ENCODE measurements at regions not wholly inside any gene's neighbourhood (a gene's known extent, or its start where the extent isn't known, plus 50 kb on each side); places are given as distances from the start of the nearest gene placed in this dataset.

GRCh38 chr3:117226932-117227331, 517.4 kb downstream of the TUSC7 start:
- TF ChIP-seq EZH2phosphoT487 (IDR thresholded peaks at IDR 0.05; ENCODE audit: borderline replicate concordance, low read length): no peak
- TF ChIP-seq, protein P1, sequence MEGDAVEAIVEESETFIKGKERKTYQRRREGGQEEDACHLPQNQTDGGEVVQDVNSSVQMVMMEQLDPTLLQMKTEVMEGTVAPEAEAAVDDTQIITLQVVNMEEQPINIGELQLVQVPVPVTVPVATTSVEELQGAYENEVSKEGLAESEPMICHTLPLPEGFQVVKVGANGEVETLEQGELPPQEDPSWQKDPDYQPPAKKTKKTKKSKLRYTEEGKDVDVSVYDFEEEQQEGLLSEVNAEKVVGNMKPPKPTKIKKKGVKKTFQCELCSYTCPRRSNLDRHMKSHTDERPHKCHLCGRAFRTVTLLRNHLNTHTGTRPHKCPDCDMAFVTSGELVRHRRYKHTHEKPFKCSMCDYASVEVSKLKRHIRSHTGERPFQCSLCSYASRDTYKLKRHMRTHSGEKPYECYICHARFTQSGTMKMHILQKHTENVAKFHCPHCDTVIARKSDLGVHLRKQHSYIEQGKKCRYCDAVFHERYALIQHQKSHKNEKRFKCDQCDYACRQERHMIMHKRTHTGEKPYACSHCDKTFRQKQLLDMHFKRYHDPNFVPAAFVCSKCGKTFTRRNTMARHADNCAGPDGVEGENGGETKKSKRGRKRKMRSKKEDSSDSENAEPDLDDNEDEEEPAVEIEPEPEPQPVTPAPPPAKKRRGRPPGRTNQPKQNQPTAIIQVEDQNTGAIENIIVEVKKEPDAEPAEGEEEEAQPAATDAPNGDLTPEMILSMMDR (conservative IDR thresholded peaks at IDR 0.05; ENCODE audit: low read depth, low read length): no peak

Data from PC-3 (cell line).